B cell (primary cell): ENCODE measurements at regions not wholly inside any gene's neighbourhood (a gene's known extent, or its start where the extent isn't known, plus 50 kb on each side); places are given as distances from the start of the nearest gene placed in this dataset.

Experiments used
- ATAC-seq: fragments of 200-7000 bp; cut with Tn5 transposase; one replicate; pipeline ENCODE4 v1.10.0; 2021; ENCODE audit warnings: low read depth, mild to moderate bottlenecking, moderate number of reproducible peaks, moderate library complexity
- CTCF ChIA-PET: fragments of 350-600 bp; sonication (Branson Sonifier 250); formaldehyde crosslinking; loops from one replicate; lab custom pipeline; 2021; ENCODE audit warnings: antibody characterized with exemption, inconsistent platforms; lab: Charles Lee
- POLR2A ChIA-PET: fragments of 350-600 bp; sonication (Branson Sonifier 250); formaldehyde crosslinking; loops from one replicate; lab custom pipeline; 2021; ENCODE audit warnings: antibody characterized with exemption; lab: Charles Lee
- DNase-seq: peaks from one replicate; pipeline ENCODE4 v3.0.0; 2013
- H2AFZ ChIP-seq: 2 replicates; pipeline ENCODE4 v1.6.1; 2012; ENCODE audit warnings: mild to moderate bottlenecking, low read depth, low read length; ENCODE audit not compliant: insufficient read depth, poor library complexity, severe bottlenecking
- H3K27ac ChIP-seq, 2 donors: 1 replicate in 1 of 2; 2 replicates in 1 of 2; pipeline ENCODE4 v1.5.1; 2012 to 2013; ENCODE audit warnings: low read length in 2 of 2, mild to moderate bottlenecking in 2 of 2, moderate library complexity in 1 of 2
- H3K27me3 ChIP-seq, 4 experiments: fragments of 200-600 bp in 1 of 4; sonication (generic) in 1 of 4; replicated peaks in 1 of 4; 1 replicate in 2 of 4; 2 replicates in 2 of 4; pipeline versions ENCODE4 v1.6.1 to v1.7.0; 2013 to 2016; ENCODE audit warnings: low read length in 3 of 4, mild to moderate bottlenecking in 2 of 4, mixed read lengths in 1 of 4, moderate library complexity in 1 of 4; ENCODE audit not compliant: insufficient read depth in 4 of 4, control insufficient read depth in 3 of 4; ENCODE audit errors: control extremely low read depth in 1 of 4
- H3K36me3 ChIP-seq, 2 experiments: replicated peaks in 1 of 2; 1 replicate in 1 of 2; 2 replicates in 1 of 2; pipeline versions ENCODE4 v1.6.1 to v1.7.1; 2013; ENCODE audit warnings: low read length in 1 of 2; ENCODE audit not compliant: insufficient read depth in 2 of 2, control insufficient read depth in 1 of 2; ENCODE audit errors: control extremely low read depth in 1 of 2, extremely low read depth in 1 of 2
- H3K4me1 ChIP-seq, 2 donors: fragments of 200-600 bp in 1 of 2; sonication (generic) in 1 of 2; 1 replicate in 1 of 2; 2 replicates in 1 of 2; pipeline versions ENCODE4 v1.5.1 to v1.6.1; 2013 to 2017; ENCODE audit warnings: low read length in 2 of 2; ENCODE audit not compliant: control insufficient read depth in 2 of 2, insufficient read depth in 2 of 2
- H3K4me2 ChIP-seq: replicated peaks from 2 replicates; pipeline ENCODE3; 2012; ENCODE audit warnings: mild to moderate bottlenecking, low read depth, low read length; ENCODE audit not compliant: poor library complexity, severe bottlenecking
- H3K4me3 ChIP-seq, 5 experiments: fragments of 200-600 bp in 1 of 5; sonication (generic) in 1 of 5; 1 replicate in 3 of 5; 2 replicates in 2 of 5; pipeline versions ENCODE4 v1.5.1 to v1.7.0; 2011 to 2016; ENCODE audit warnings: low read length in 4 of 5, mild to moderate bottlenecking in 4 of 5, low read depth in 2 of 5, control low read depth in 1 of 5, moderate library complexity in 1 of 5; ENCODE audit not compliant: insufficient read depth in 1 of 5; ENCODE audit errors: control extremely low read depth in 1 of 5, extremely low read depth in 1 of 5
- H3K79me2 ChIP-seq: fragments of 200-600 bp; sonication (generic); one replicate; pipeline ENCODE4 v1.6.0; 2016; ENCODE audit warnings: low read length; ENCODE audit not compliant: control insufficient read depth, insufficient read depth
- H3K9ac ChIP-seq: fragments of 200-600 bp; sonication (generic); 2 replicates; pipeline ENCODE4 v1.6.1; 2017; ENCODE audit warnings: mild to moderate bottlenecking, low read length, moderate library complexity
- H3K9me3 ChIP-seq, 3 donors: one replicate each; pipeline versions ENCODE4 v1.6.1 to v1.7.1; 2013; ENCODE audit warnings: low read length in 2 of 3; ENCODE audit not compliant: control insufficient read depth in 2 of 3, insufficient read depth in 1 of 3; ENCODE audit errors: control extremely low read depth in 1 of 3
- H4K20me1 ChIP-seq: 2 replicates; pipeline ENCODE4 v1.6.0; 2012; ENCODE audit warnings: mild to moderate bottlenecking, low read length; ENCODE audit not compliant: insufficient read depth, control insufficient read depth, poor library complexity, severe bottlenecking
- H3K27ac Mint-ChIP-seq: one replicate; pipeline ENCODE4 v1.8.0; 2021; ENCODE audit warnings: mixed read lengths
- H3K27me3 Mint-ChIP-seq: one replicate; pipeline ENCODE4 v1.8.0; 2021; ENCODE audit warnings: mixed read lengths
- H3K4me1 Mint-ChIP-seq: one replicate; pipeline ENCODE4 v1.8.0; 2021; ENCODE audit warnings: mixed read lengths
- H3K4me3 Mint-ChIP-seq: one replicate; pipeline ENCODE4 v1.8.0; 2021; ENCODE audit warnings: mixed read lengths
- H3K9me3 Mint-ChIP-seq: one replicate; pipeline ENCODE4 v1.8.0; 2022; ENCODE audit warnings: mixed read lengths; ENCODE audit not compliant: insufficient read depth
- WGBS: methylation state at CpG from one replicate; pipeline ENCODE4 v1.1.5; 2013; ENCODE audit warnings: missing lambda C conversion rate; ENCODE audit not compliant: insufficient coverage; 5-methylcytosine and 5-hydroxymethylcytosine counted together
- intact Hi-C: fragments of 100-400 bp; cut with micrococcal nuclease; formaldehyde crosslinking; loops from one replicate; pipeline ENCODE4 v1.10.0; 2022
- TF ChIP-seq, protein P1 (sequence below): fragments of 200-600 bp; IDR thresholded peaks from one replicate; pipeline ENCODE4 v1.8.0; 2022; ENCODE audit warnings: antibody characterized with exemption, mild to moderate bottlenecking

DNA sequence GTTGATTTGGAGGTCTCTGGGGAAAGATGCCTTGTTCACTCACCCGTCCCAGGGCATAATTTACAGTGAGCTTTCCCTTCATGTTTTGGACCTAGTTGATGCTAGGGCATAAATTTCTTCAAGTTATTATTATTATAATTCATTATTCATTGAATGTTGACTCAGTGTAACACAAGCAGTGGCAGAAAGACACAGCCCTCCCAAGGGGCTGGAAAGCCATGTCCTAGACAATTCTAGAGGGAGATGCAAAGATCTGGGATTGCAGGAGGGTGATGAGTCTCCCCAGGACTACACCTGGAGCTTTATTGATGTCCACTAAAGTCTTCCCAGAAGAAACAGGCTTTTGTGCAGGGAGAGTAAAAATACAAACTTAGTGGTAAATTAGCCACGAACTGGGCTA is 322.0 kb upstream of the MOCS1 start:
- H3K9me3 Mint-ChIP-seq, result peaks cover 7% of the 10 kb centered on the region

GRCh38 chr6:40253420-40253819 is 319.2 kb upstream of the MOCS1 start:
- Histone ChIP-seq H4K20me1 (no peaks in the 10 kb centered on the region), H3K79me2 (no peaks in the 10 kb centered on the region), H3K9me3 (no peaks in the 10 kb centered on the region), H3K4me3 (no peak overlapping the region), H3K27ac (no peak overlapping the region), H2AFZ (no peak overlapping the region), H3K36me3 (no peaks in the 10 kb centered on the region), H3K4me1 (peaks cover 0 to 3% of the 10 kb centered on the region in 2 donors), H3K27me3 (peaks cover 0 to under 1% (median 0%) of the 10 kb centered on the region in 4 experiments), H3K4me2 (no peak overlapping the region), H3K9ac (no peak overlapping the region)
- TF ChIP-seq, protein P1, sequence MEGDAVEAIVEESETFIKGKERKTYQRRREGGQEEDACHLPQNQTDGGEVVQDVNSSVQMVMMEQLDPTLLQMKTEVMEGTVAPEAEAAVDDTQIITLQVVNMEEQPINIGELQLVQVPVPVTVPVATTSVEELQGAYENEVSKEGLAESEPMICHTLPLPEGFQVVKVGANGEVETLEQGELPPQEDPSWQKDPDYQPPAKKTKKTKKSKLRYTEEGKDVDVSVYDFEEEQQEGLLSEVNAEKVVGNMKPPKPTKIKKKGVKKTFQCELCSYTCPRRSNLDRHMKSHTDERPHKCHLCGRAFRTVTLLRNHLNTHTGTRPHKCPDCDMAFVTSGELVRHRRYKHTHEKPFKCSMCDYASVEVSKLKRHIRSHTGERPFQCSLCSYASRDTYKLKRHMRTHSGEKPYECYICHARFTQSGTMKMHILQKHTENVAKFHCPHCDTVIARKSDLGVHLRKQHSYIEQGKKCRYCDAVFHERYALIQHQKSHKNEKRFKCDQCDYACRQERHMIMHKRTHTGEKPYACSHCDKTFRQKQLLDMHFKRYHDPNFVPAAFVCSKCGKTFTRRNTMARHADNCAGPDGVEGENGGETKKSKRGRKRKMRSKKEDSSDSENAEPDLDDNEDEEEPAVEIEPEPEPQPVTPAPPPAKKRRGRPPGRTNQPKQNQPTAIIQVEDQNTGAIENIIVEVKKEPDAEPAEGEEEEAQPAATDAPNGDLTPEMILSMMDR, result no peak
- no peak for ATAC-seq
- Mint-ChIP-seq H3K4me1 (peaks cover 3% of the 10 kb centered on the region), H3K27me3 (peaks cover 9% of the 10 kb centered on the region), H3K4me3 (no peak overlapping the region), H3K9me3 (no peaks in the 10 kb centered on the region), H3K27ac (no peak overlapping the region)
- ChIA-PET CTCF (no interaction called here), POLR2A (no interaction called here)
- DNase-seq, result no peak
- WGBS, result 100% methylated on average over 3 of the region's 3 CpGs
- intact Hi-C loops, result no loop called here

More for the DNA sequence above, 322.0 kb upstream of the MOCS1 start:
- Histone ChIP-seq H3K9ac (no peak overlapping the region), H3K9me3 (peaks cover 0 to 5% (median 0%) of the 10 kb centered on the region in 3 donors), H3K27ac (no peak overlapping the region), H2AFZ (no peak overlapping the region), H3K4me1 (peaks cover 0 to 3% of the 10 kb centered on the region in 2 donors), H3K4me3 (no peak overlapping the region), H3K36me3 (no peaks in the 10 kb centered on the region), H4K20me1 (no peaks in the 10 kb centered on the region), H3K27me3 (no peaks in the 10 kb centered on the region), H3K79me2 (no peaks in the 10 kb centered on the region), H3K4me2 (no peak overlapping the region)
- 60% methylated on average over 1 of the region's 2 CpGs for WGBS
- Mint-ChIP-seq H3K4me3 (no peak overlapping the region), H3K27me3 (peaks cover 9% of the 10 kb centered on the region), H3K4me1 (peaks cover 3% of the 10 kb centered on the region), H3K27ac (no peak overlapping the region)
- TF ChIP-seq, protein P1, result no peak
- intact Hi-C loops, result no loop called here
- DNase-seq (no peak), ATAC-seq (no peak)
- CTCF ChIA-PET, result no interaction called here
- POLR2A ChIA-PET, result no interaction called here
